BJ (cell line): ENCODE measurements at regions not wholly inside any gene's neighbourhood (a gene's known extent, or its start where the extent isn't known, plus 50 kb on each side); places are given as distances from the start of the nearest gene placed in this dataset.

Experiments
- CTCF ChIA-PET: fragments of 350-600 bp; formaldehyde crosslinking; extraction: SDS; loops from one replicate; lab custom pipeline; 2021; ENCODE audit warnings: antibody characterized with exemption, inconsistent platforms; lab: Yijun Ruan, JAX
- POLR2A ChIA-PET: fragments of 300-600 bp; sonication (Branson Sonifier 250); formaldehyde crosslinking; extraction: SDS; loops from one replicate; lab custom pipeline; 2021; ENCODE audit warnings: antibody characterized with exemption; lab: Charles Lee
- DNase-seq: peaks from one replicate; pipeline ENCODE4 v3.0.0-alpha.2; 2011; ENCODE audit warnings: low read depth
- H3K27me3 ChIP-seq: 2 replicates; pipeline ENCODE4 v1.6.0; 2011; ENCODE audit warnings: low read length; ENCODE audit not compliant: control insufficient read depth, insufficient read depth
- H3K36me3 ChIP-seq: 2 replicates; pipeline ENCODE4 v1.5.1; 2011; ENCODE audit warnings: low read length; ENCODE audit not compliant: control insufficient read depth, insufficient read depth
- H3K4me3 ChIP-seq: 2 replicates; pipeline ENCODE4 v1.5.1; 2011; ENCODE audit warnings: low read depth, mild to moderate bottlenecking, control low read depth, low read length
- CTCF ChIP-seq: IDR thresholded peaks from 2 replicates; pipeline ENCODE4 v1.5.1; 2011; ENCODE audit warnings: low read depth, mild to moderate bottlenecking, control low read depth, inconsistent platforms, low read length, moderate library complexity; ENCODE audit not compliant: insufficient read depth

GRCh38 chr14:29419736-29420135 lies 507.9 kb downstream of the PRKD1 start:
- CTCF ChIA-PET = no interaction called here
- Histone ChIP-seq H3K36me3 (no peaks in the 10 kb centered on the region), H3K4me3 (no peak overlapping the region), H3K27me3 (no peaks in the 10 kb centered on the region)
- no peak for DNase-seq
- TF ChIP-seq CTCF = no peak
- POLR2A ChIA-PET = no interaction called here

DNA sequence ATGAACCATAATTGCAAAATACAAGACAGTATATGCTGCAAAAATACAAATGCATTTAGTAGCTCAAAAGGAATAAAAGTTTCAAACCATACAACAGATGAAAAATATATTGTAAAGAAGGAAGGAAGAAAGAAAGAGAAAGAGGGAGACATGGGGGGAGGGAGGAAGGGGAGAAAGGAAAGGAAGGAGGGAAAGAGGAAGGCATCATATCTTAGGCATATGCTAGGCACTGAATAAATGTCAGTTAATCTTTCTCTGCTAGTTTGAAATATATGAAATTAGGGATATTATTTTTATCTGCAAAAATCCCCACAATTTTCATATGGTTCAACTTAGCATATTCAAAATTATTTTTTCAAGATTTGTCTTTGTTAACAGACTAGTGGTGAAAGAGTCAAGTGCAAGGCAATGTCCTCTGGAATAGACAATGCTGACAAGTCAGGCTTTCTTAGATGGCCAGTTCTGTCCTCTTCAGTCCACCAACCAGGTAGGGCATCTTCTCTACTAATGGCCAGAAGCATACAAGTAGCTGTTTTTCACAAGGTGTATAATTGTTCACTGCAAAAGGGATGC lies 506.4 kb downstream of the PRKD1 start:
- H3K36me3 ChIP-seq = no peaks in the 10 kb centered on the region
- TF ChIP-seq CTCF = no peak
- ChIA-PET CTCF (no interaction called here), POLR2A (no interaction called here)
- H3K27me3 ChIP-seq = no peaks in the 10 kb centered on the region
- no peak overlapping the region for H3K4me3 ChIP-seq
- no peak for DNase-seq

DNA sequence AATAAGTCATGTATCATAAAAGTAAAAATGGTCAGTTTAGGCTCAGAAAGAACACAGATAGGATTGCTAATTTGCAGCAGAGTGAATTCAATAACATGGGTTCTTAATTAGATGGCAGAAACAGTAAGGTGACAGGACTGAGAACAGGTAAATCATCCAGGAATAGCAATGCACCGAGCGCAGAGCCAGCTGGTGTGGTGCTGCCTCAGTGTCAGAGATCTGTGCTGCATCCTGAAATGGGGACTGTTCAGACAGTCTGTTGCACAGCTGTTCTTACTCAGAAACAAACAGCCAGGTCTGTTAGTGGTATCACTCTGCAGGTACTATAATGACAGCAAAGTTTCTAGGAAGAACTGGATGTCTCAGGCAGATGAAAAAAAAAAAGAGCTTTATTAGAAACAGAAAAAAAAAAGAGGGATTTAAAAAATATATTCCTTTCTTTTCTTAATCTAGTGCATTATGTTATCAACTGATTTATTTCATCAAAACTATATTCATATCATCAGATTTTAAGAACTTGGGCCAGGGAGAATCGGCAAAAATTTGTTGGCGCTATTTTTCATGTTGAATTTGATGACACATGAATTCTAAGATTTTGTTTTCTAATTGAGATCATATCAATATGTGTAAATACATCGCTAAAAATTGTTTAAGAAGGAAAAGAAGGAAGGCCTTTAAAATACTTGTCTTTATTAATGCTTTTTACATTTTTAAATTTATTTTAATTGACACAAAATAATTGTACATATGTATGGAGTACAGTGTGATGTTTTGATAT lies 501.8 kb downstream of the PRKD1 start:
- Histone ChIP-seq H3K4me3 (no peak overlapping the region), H3K36me3 (no peaks in the 10 kb centered on the region), H3K27me3 (no peaks in the 10 kb centered on the region)
- no peak for TF ChIP-seq CTCF
- CTCF ChIA-PET = interaction anchor here (1.2 kb wide), 1 partner anchor 9 kb away, joined by 3 read pairs; no protein-coding TSS in a partner anchor
- DNase-seq = no peak
- POLR2A ChIA-PET = interaction anchor here (0.7 kb wide), 1 partner anchor 106 kb away, joined by 4 read pairs; no protein-coding TSS in a partner anchor

DNA sequence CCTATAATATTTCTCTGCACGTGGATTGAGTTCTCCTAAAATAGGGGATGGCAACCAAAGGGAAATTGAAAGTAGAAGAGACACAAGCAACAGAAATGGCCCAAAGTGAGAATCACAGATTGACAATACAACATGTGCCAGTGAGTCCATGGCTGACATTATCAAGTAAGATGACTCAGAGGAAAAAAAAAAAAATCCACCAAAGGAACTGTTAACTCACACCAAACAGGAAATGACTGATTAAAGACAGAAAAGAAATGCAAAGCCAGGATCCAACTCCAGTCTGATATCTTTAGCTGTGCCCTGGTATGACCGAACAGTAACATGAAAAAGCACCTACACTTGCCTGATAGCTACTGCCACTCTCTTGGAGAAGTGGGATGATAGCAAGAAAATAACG lies 485.0 kb downstream of the PRKD1 start:
- peak; percentile 8 for DNase-seq
- POLR2A ChIA-PET = no interaction called here
- no peaks in the 10 kb centered on the region for H3K36me3 ChIP-seq
- H3K4me3 ChIP-seq = no peak overlapping the region
- no peaks in the 10 kb centered on the region for H3K27me3 ChIP-seq
- CTCF ChIA-PET = interaction anchor here (0.6 to 0.7 kb wide), 2 partner anchors 198 to 833 kb away, joined by 3 read pairs; no protein-coding TSS in a partner anchor
- TF ChIP-seq CTCF = no peak

DNA sequence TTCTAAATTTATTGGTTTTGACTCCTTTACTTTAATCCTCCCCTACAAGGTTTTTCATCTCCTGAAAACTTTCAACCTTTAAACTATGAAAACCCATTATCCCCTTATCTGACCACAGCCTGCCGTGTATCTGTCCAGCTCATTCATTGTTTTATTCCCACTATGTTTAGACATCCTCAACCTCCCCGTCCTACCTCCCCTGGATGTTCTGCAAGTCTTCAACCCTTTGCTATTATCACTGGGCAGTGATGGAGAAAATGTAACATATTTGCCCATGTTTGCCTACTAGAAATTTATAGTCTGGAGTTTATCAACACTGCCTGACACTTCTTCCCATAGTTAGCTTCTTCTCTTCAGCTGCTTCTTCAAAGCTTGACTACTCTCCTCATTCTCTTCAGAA lies 483.4 kb downstream of the PRKD1 start:
- H3K4me3 ChIP-seq = no peak overlapping the region
- no peaks in the 10 kb centered on the region for H3K27me3 ChIP-seq
- DNase-seq = no peak
- POLR2A ChIA-PET = no interaction called here
- CTCF ChIA-PET = interaction anchor here (0.6 kb wide), 1 partner anchor 30 kb away, joined by 3 read pairs; no protein-coding TSS in a partner anchor
- no peak for TF ChIP-seq CTCF
- H3K36me3 ChIP-seq = no peaks in the 10 kb centered on the region
